ENCODE measurements at regions not wholly inside any gene's neighbourhood (a gene's known extent, or its start where the extent isn't known, plus 50 kb on each side); places are given as distances from the start of the nearest gene placed in this dataset.
"Not testable (repeated sequence)": the region's sequence is repeated elsewhere in the genome, so short reads cannot be mapped to it uniquely, and the experiment has no call there.

DNA sequence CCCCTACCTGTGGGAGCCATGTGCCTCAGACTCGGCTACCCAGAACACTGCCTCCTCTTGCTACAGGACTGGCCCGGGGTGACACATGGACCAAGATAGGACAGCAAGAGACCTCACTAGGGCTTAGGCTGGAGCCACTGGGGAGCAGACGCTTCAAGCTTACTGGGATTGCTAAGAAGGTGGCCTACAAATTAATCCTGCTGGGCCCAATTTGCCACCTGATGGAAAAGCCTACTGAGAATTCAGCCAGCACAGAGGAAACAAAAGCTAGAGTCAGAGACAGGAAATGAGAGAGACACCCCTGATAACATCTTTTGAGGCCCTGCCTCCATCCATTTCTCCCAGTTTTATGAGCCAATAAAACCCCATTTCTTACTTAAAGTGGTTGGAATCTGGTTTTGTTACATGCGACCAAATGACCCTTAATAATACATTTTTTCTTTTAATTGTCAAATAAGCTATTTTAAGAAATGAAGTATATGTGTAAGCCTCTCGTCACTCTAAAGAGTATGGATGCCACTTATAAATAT is 282.1 kb downstream of the CXCL12 start:
- TF ChIP-seq, protein P1, sequence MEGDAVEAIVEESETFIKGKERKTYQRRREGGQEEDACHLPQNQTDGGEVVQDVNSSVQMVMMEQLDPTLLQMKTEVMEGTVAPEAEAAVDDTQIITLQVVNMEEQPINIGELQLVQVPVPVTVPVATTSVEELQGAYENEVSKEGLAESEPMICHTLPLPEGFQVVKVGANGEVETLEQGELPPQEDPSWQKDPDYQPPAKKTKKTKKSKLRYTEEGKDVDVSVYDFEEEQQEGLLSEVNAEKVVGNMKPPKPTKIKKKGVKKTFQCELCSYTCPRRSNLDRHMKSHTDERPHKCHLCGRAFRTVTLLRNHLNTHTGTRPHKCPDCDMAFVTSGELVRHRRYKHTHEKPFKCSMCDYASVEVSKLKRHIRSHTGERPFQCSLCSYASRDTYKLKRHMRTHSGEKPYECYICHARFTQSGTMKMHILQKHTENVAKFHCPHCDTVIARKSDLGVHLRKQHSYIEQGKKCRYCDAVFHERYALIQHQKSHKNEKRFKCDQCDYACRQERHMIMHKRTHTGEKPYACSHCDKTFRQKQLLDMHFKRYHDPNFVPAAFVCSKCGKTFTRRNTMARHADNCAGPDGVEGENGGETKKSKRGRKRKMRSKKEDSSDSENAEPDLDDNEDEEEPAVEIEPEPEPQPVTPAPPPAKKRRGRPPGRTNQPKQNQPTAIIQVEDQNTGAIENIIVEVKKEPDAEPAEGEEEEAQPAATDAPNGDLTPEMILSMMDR (IDR thresholded peaks at IDR 0.05; ENCODE audit: low read depth, low read length) = no peak
- Histone ChIP-seq H3K27ac (no peak overlapping the region), H3K36me3 (no peaks in the 10 kb centered on the region), H3K4me3 (ENCODE audit: low read depth, low read length) (no peak overlapping the region), H3K27me3 (ENCODE audit: insufficient read depth, low read depth, severe bottlenecking) (peaks cover 9% of the 10 kb centered on the region), H3K9me3 (ENCODE audit: severe bottlenecking) (no peaks in the 10 kb centered on the region)
- DNase-seq = no peak

DNA sequence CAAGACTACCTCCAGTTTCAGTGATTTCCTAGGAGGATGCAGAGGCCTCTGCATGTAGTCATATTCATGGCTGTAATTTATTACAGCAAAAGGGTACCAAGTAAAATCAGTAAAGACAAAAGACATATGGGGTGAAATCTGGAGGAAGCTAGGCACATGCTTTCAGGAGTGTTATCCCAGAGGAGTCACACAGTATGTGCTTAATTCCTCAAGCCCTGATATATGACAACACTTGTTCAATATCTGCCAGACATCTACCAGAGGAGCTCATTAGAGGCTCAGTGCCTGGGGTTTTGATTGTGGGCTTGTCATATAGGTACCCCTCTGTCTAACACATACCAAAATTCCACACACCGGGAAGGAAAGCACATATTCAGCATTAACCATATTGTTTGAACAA is 283.8 kb downstream of the CXCL12 start:
- Histone ChIP-seq H3K27me3 (ENCODE audit: insufficient read depth, low read depth, severe bottlenecking) (peaks cover 9% of the 10 kb centered on the region), H3K27ac (no peak overlapping the region), H3K4me3 (ENCODE audit: low read depth, low read length) (no peak overlapping the region), H3K36me3 (no peaks in the 10 kb centered on the region), H3K9me3 (ENCODE audit: severe bottlenecking) (no peaks in the 10 kb centered on the region)
- DNase-seq = no peak
- TF ChIP-seq, protein P1 (IDR thresholded peaks at IDR 0.05; ENCODE audit: low read depth, low read length) = no peak

- DNase-seq = no peak
- Histone ChIP-seq H3K4me3 (ENCODE audit: low read depth, low read length) (no peak overlapping the region), H3K27ac (no peak overlapping the region), H3K36me3 (no peaks in the 10 kb centered on the region), H3K9me3 (ENCODE audit: severe bottlenecking) (no peaks in the 10 kb centered on the region), H3K27me3 (ENCODE audit: insufficient read depth, low read depth, severe bottlenecking) (peaks cover 6% of the 10 kb centered on the region)
- TF ChIP-seq, protein P1 (IDR thresholded peaks at IDR 0.05; ENCODE audit: low read depth, low read length) = no peak
Measured at GRCh38 chr10:44099511-44099910, 285.4 kb downstream of the CXCL12 start.

DNA sequence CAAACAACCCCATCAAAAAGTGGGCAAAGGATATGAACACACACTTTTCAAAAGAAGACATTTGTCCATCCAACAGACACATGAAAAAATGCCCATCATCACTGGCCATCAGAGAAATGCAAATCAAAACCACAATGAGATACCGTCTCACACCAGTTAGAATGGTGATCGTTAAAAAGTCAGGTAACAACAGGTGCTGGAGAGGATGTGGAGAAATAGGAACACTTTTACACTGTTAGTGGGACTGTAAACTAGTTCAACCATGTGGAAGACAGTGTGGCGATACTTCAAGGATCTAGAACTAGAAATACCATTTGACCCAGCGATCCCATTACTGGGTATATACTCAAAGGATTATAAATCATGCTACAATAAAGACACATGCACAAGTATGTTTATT is 288.7 kb downstream of the CXCL12 start:
- H3K27me3 ChIP-seq (ENCODE audit: insufficient read depth, low read depth, severe bottlenecking); H3K4me3 ChIP-seq (ENCODE audit: low read depth, low read length); H3K27ac ChIP-seq; DNase-seq; H3K36me3 ChIP-seq; H3K9me3 ChIP-seq (ENCODE audit: severe bottlenecking): not testable (repeated sequence)

- Histone ChIP-seq H3K27ac (no peak overlapping the region), H3K36me3 (no peaks in the 10 kb centered on the region), H3K9me3 (ENCODE audit: severe bottlenecking) (peaks cover 8% of the 10 kb centered on the region), H3K27me3 (ENCODE audit: insufficient read depth, low read depth, severe bottlenecking) (peaks cover 3% of the 10 kb centered on the region), H3K4me3 (ENCODE audit: low read depth, low read length) (no peak overlapping the region)
- DNase-seq = no peak
- TF ChIP-seq, protein P1 (IDR thresholded peaks at IDR 0.05; ENCODE audit: low read depth, low read length) = no peak
Measured at GRCh38 chr10:44089671-44090070, 295.2 kb downstream of the CXCL12 start.

GRCh38 chr10:44087403-44087802 is 297.5 kb downstream of the CXCL12 start:
- Histone ChIP-seq H3K4me3 (ENCODE audit: low read depth, low read length) (no peak overlapping the region), H3K27ac (no peak overlapping the region), H3K27me3 (ENCODE audit: insufficient read depth, low read depth, severe bottlenecking) (peaks cover 10% of the 10 kb centered on the region), H3K36me3 (no peaks in the 10 kb centered on the region), H3K9me3 (ENCODE audit: severe bottlenecking) (peaks cover 8% of the 10 kb centered on the region)
- TF ChIP-seq, protein P1 (IDR thresholded peaks at IDR 0.05; ENCODE audit: low read depth, low read length) = no peak
- DNase-seq = no peak

All from WERI-Rb-1 (cell line).